Activated naive CD4-positive, alpha-beta T cell treated with anti-CD3 and anti-CD28 coated beads, Interleukin-2, amount 50 U/mL, for 16 hours (primary cell): ENCODE measurements at regions not wholly inside any gene's neighbourhood (a gene's known extent, or its start where the extent isn't known, plus 50 kb on each side); places are given as distances from the start of the nearest gene placed in this dataset.

Experiments
- DNase-seq: peaks from one replicate; pipeline ENCODE4 v3.0.0-alpha.2; 2020

GRCh38 chr10:28930514-28931495 is 253.5 kb downstream of the BAMBI start:
- DNase-seq: no peak

- DNase-seq: no peak
Observed at GRCh38 chr10:28935061-28935460, 257.7 kb downstream of the BAMBI start.

- no peak for DNase-seq
Observed at GRCh38 chr10:28937959-28938358, 260.6 kb downstream of the BAMBI start.

GRCh38 chr10:28938745-28939144 is 261.4 kb downstream of the BAMBI start:
- DNase-seq: no peak

GRCh38 chr10:28939281-28940157 is 262.2 kb downstream of the BAMBI start:
- no peak for DNase-seq

- DNase-seq: no peak
Observed at GRCh38 chr10:28940158-28940888, 263.0 kb downstream of the BAMBI start.

- no peak for DNase-seq
Observed at GRCh38 chr10:28942012-28942411, 264.7 kb downstream of the BAMBI start.

GRCh38 chr10:28945959-28946358 is 268.6 kb downstream of the BAMBI start:
- no peak for DNase-seq

- DNase-seq: no peak
Observed at GRCh38 chr10:28946479-28946878, 269.2 kb downstream of the BAMBI start.

- DNase-seq: no peak
Observed at GRCh38 chr10:28947171-28947570, 269.9 kb downstream of the BAMBI start.

- no peak for DNase-seq
Observed at GRCh38 chr10:28948046-28948445, 270.7 kb downstream of the BAMBI start.

- no peak for DNase-seq
Observed at GRCh38 chr10:28949005-28950004, 272.0 kb downstream of the BAMBI start.

- DNase-seq: no peak
Observed at GRCh38 chr10:28951484-28951883, 274.2 kb downstream of the BAMBI start.

GRCh38 chr10:28952523-28952922 is 275.2 kb downstream of the BAMBI start:
- no peak for DNase-seq

- DNase-seq: no peak
Observed at GRCh38 chr10:28954211-28954610, 276.9 kb downstream of the BAMBI start.

- no peak for DNase-seq
Observed at GRCh38 chr10:28958468-28958867, 281.1 kb downstream of the BAMBI start.

- DNase-seq: no peak
Observed at GRCh38 chr10:28959850-28960501, 282.7 kb downstream of the BAMBI start.

GRCh38 chr10:28962768-28963167 is 285.4 kb downstream of the BAMBI start:
- DNase-seq: no peak

- no peak for DNase-seq
Observed at GRCh38 chr10:28963539-28964221, 286.4 kb downstream of the BAMBI start.

- no peak for DNase-seq
Observed at GRCh38 chr10:28965937-28966336, 288.6 kb downstream of the BAMBI start.
